PC-9 (cell line): ENCODE measurements at regions not wholly inside any gene's neighbourhood (a gene's known extent, or its start where the extent isn't known, plus 50 kb on each side); places are given as distances from the start of the nearest gene placed in this dataset.

ENCODE experiments used
- BruUV-seq: library from RNA; stranded (reverse); fragments of 400-500 nt; replicated peaks from 2 replicates; lab custom pipeline; 2021; lab: Mats Ljungman, UMichigan
- CTCF ChIA-PET: fragments of 300-600 bp; sonication (Branson Sonifier 250); formaldehyde crosslinking; loops from one replicate; lab custom pipeline; 2022; ENCODE audit warnings: antibody characterized with exemption; lab: Charles Lee
- POLR2A ChIA-PET: fragments of 300-600 bp; sonication (Branson Sonifier 250); formaldehyde crosslinking; loops from one replicate; lab custom pipeline; 2022; ENCODE audit warnings: antibody characterized with exemption; ENCODE audit not compliant: unreplicated experiment; lab: Charles Lee
- DNase-seq, 2 experiments: peaks; one replicate each; pipeline versions ENCODE4 v3.0.0 to v3.0.0-alpha.2; 2015 to 2022; ENCODE audit warnings: mixed read lengths in 1 of 2
- H2AFZ ChIP-seq: fragments of 200-600 bp; sonication (generic); 2 replicates; pipeline ENCODE4 v1.8.1; 2017; ENCODE audit warnings: antibody characterized with exemption
- H3F3A ChIP-seq: fragments of 200-600 bp; sonication (generic); 2 replicates; pipeline ENCODE4 v1.8.1; 2017; ENCODE audit warnings: antibody characterized with exemption, mild to moderate bottlenecking, low read depth; ENCODE audit not compliant: insufficient read depth
- H3K27ac ChIP-seq: fragments of 200-600 bp; sonication (generic); 2 replicates; pipeline ENCODE4 v1.6.1; 2016; ENCODE audit warnings: mixed run types
- H3K27me3 ChIP-seq: fragments of 200-600 bp; sonication (generic); 2 replicates; pipeline ENCODE4 v1.6.1; 2016; ENCODE audit warnings: low read depth, mixed run types; ENCODE audit not compliant: insufficient read depth
- H3K36me3 ChIP-seq: fragments of 200-600 bp; sonication (generic); 2 replicates; pipeline ENCODE4 v1.6.1; 2016; ENCODE audit warnings: low read depth, mixed run types
- H3K4me1 ChIP-seq: fragments of 200-600 bp; sonication (generic); replicated peaks from 2 replicates; pipeline ENCODE4 v1.6.1; 2016; ENCODE audit warnings: mixed run types; ENCODE audit not compliant: insufficient read depth
- H3K4me2 ChIP-seq: fragments of 200-600 bp; sonication (generic); 2 replicates; pipeline ENCODE4 v1.6.1; 2017; ENCODE audit warnings: mixed run types
- H3K4me3 ChIP-seq: fragments of 200-600 bp; sonication (generic); 2 replicates; pipeline ENCODE4 v1.6.1; 2016; ENCODE audit warnings: mixed run types
- H3K79me2 ChIP-seq: fragments of 200-600 bp; sonication (generic); 2 replicates; pipeline ENCODE4 v1.6.1; 2017; ENCODE audit warnings: low read depth, mixed run types
- H3K9me2 ChIP-seq: fragments of 200-600 bp; sonication (generic); 2 replicates; pipeline ENCODE4 v1.8.1; 2017; ENCODE audit warnings: mild to moderate bottlenecking; ENCODE audit not compliant: insufficient read depth
- H3K9me3 ChIP-seq: fragments of 200-600 bp; sonication (generic); 2 replicates; pipeline ENCODE4 v1.8.1; 2016; ENCODE audit warnings: low read depth; ENCODE audit not compliant: insufficient read depth
- H4K20me1 ChIP-seq: fragments of 200-600 bp; sonication (generic); 2 replicates; pipeline ENCODE4 v1.8.1; 2017; ENCODE audit not compliant: insufficient read depth
- CTCF ChIP-seq: fragments of 200-600 bp; sonication (generic); conservative IDR thresholded peaks from 2 replicates; pipeline ENCODE4 v1.6.1; 2017; ENCODE audit warnings: mixed run types, antibody characterized with exemption, mild to moderate bottlenecking, moderate library complexity
- EZH2 ChIP-seq: fragments of 200-600 bp; sonication (generic); IDR thresholded peaks from 2 replicates; pipeline ENCODE4 v1.8.0; 2017; ENCODE audit warnings: antibody characterized with exemption, low read depth
- intact Hi-C: fragments of 100-400 bp; cut with micrococcal nuclease; formaldehyde crosslinking; loops from one replicate; pipeline ENCODE4 v1.10.0; 2022; ENCODE audit not compliant: unreplicated experiment

DNA sequence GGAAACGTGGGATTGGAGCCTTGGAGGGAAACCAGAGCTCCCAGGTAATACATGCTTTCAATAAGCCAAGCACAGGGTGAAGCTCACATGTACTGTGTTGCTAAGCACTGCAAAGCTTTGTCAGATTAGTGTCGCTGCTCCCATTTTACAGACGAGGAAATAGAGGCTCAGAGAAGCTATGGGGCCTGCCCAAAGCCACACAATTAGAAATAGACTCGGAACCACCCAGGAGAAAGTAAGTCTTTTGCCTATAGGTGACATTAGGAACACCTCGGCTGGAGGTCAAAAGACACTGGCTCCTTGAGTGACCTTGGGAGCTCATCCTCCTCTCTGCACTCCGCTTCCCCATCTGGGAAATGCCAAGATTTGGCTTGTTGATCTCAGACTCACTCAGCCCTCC lies 175.6 kb upstream of the ZC3H12A start:
- Histone ChIP-seq H3K4me1 (no peaks in the 10 kb centered on the region), H3K9me2 (no peaks in the 10 kb centered on the region), H3K4me3 (no peak overlapping the region), H3K4me2 (no peak overlapping the region), H3K36me3 (no peaks in the 10 kb centered on the region), H2AFZ (no peak overlapping the region), H4K20me1 (no peaks in the 10 kb centered on the region), H3K9me3 (no peaks in the 10 kb centered on the region), H3K27ac (no peak overlapping the region), H3K79me2 (no peaks in the 10 kb centered on the region), H3F3A (no peaks in the 10 kb centered on the region), H3K27me3 (peaks cover 99% of the 10 kb centered on the region)
- DNase-seq: no peak
- no peak for TF ChIP-seq CTCF
- TF ChIP-seq EZH2: no peak
- ChIA-PET POLR2A (no interaction called here), CTCF (no interaction called here)
- intact Hi-C loops: no loop called here
- BruUV-seq: no TSS peak

GRCh38 chr1:37299216-37299615 lies 175.2 kb upstream of the ZC3H12A start:
- intact Hi-C loops: no loop called here
- H2AFZ ChIP-seq: no peak overlapping the region
- H4K20me1 ChIP-seq: no peaks in the 10 kb centered on the region
- H3K79me2 ChIP-seq: no peaks in the 10 kb centered on the region
- H3K4me2 ChIP-seq: no peak overlapping the region
- DNase-seq: no peak
- H3K27ac ChIP-seq: no peak overlapping the region
- BruUV-seq: no TSS peak
- CTCF ChIA-PET: no interaction called here
- TF ChIP-seq CTCF (no peak), EZH2 (no peak)
- no peaks in the 10 kb centered on the region for H3K4me1 ChIP-seq
- H3K36me3 ChIP-seq: no peaks in the 10 kb centered on the region
- no peaks in the 10 kb centered on the region for H3K9me2 ChIP-seq
- POLR2A ChIA-PET: no interaction called here
- peaks cover 99% of the 10 kb centered on the region for H3K27me3 ChIP-seq
- no peak overlapping the region for H3K4me3 ChIP-seq
- H3K9me3 ChIP-seq: no peaks in the 10 kb centered on the region
- H3F3A ChIP-seq: no peaks in the 10 kb centered on the region

DNA sequence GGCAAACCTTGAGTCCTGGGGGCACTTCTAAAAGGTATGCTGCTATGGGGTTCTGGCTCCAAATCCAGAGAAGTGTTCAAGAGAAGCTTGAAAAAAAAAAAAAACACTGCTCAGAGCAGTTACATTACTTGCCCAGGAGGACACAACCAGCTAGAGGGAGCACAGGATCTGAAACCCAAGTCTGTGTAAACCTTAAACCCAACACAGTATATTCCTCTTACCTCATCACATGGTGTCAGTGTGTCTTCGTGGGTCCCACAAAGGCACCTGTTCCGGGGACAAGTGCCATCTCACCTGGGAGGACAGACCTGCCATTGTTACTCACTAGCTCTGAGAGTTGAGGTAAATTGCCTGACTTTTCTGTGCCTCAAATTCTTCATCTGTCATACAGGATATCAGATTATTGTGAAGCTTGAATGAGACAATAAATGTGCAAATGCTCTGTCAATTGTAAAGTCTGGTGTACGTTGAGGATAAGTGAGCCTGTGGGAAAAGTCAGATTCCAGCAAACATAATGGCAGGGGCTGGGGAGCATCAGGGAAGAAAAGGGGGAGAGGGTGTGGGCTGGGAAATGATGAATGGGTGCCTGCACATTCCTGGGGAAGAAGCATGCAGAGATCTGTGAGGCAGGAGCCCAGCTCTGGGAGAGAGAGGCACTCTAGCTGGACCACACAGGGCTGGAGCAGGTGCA lies 170.4 kb upstream of the ZC3H12A start:
- Histone ChIP-seq H3K27ac (no peak overlapping the region), H3F3A (no peaks in the 10 kb centered on the region), H3K9me3 (no peaks in the 10 kb centered on the region), H3K27me3 (peaks cover 99% of the 10 kb centered on the region), H3K4me2 (no peak overlapping the region), H3K4me1 (no peaks in the 10 kb centered on the region), H3K36me3 (no peaks in the 10 kb centered on the region), H3K4me3 (no peak overlapping the region), H3K9me2 (no peaks in the 10 kb centered on the region), H2AFZ (no peak overlapping the region), H3K79me2 (no peaks in the 10 kb centered on the region), H4K20me1 (no peaks in the 10 kb centered on the region)
- POLR2A ChIA-PET: no interaction called here
- TF ChIP-seq CTCF (no peak), EZH2 (no peak)
- intact Hi-C loops: no loop called here
- CTCF ChIA-PET: no interaction called here
- DNase-seq: no peak
- no TSS peak for BruUV-seq
